ENCODE measurements at regions not wholly inside any gene's neighbourhood (a gene's known extent, or its start where the extent isn't known, plus 50 kb on each side); places are given as distances from the start of the nearest gene placed in this dataset.

DNA sequence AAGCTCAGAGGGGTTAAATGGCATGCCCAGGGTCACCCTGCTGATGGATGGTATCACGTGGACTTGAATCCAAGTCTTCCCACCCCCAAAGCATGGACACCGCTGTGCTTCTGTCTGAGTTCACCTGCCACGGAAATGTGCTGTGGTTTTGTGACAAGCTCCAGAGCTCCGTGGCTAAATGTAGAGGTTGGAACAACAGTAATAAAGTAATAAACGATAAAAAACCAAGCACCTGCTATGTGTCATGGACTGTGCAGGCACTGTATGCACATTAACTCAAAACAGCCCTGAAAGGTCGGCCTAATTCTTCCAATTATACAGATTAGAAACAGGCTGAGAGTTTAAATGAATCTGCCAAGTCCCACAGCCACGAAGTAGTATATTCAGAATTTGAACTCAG is 182.1 kb upstream of the NAV2 start:
- ChIA-PET POLR2A (ENCODE audit: low non-redundant PET) (no interaction called here), CTCF (no interaction called here)
- no TSS peak for BruUV-seq (replicated peaks)
- Histone ChIP-seq H3K27ac (ENCODE audit: low read depth, low read length, poor library complexity, severe bottlenecking) (no peak overlapping the region), H3K4me1 (ENCODE audit: insufficient read depth, low read length, poor library complexity, severe bottlenecking) (no peaks in the 10 kb centered on the region), H3K27me3 (replicated peaks; ENCODE audit: insufficient read depth, low read depth, low read length, poor library complexity) (no peaks in the 10 kb centered on the region), H3K4me3 (ENCODE audit: low read depth, low read length, poor library complexity, severe bottlenecking) (no peak overlapping the region), H3K9me3 (ENCODE audit: low read depth, low read length, poor library complexity, severe bottlenecking) (no peaks in the 10 kb centered on the region), H3K36me3 (ENCODE audit: insufficient read depth, low read length, poor library complexity, severe bottlenecking) (no peaks in the 10 kb centered on the region)
- TF ChIP-seq, protein P1, sequence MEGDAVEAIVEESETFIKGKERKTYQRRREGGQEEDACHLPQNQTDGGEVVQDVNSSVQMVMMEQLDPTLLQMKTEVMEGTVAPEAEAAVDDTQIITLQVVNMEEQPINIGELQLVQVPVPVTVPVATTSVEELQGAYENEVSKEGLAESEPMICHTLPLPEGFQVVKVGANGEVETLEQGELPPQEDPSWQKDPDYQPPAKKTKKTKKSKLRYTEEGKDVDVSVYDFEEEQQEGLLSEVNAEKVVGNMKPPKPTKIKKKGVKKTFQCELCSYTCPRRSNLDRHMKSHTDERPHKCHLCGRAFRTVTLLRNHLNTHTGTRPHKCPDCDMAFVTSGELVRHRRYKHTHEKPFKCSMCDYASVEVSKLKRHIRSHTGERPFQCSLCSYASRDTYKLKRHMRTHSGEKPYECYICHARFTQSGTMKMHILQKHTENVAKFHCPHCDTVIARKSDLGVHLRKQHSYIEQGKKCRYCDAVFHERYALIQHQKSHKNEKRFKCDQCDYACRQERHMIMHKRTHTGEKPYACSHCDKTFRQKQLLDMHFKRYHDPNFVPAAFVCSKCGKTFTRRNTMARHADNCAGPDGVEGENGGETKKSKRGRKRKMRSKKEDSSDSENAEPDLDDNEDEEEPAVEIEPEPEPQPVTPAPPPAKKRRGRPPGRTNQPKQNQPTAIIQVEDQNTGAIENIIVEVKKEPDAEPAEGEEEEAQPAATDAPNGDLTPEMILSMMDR (conservative IDR thresholded peaks at IDR 0.05; ENCODE audit: low read depth, low read length), result no peak
- TF ChIP-seq EZH2 (IDR thresholded peaks at IDR 0.05; ENCODE audit: borderline replicate concordance, low read depth, low read length, poor library complexity, severe bottlenecking), result no peak
- intact Hi-C loops (cut with micrococcal nuclease; ENCODE audit: unreplicated experiment), result no loop called here
- no peak for DNase-seq (ENCODE audit: low spot score)

GRCh38 chr11:19526119-19526518 is 186.5 kb upstream of the NAV2 start:
- TF ChIP-seq EZH2 (IDR thresholded peaks at IDR 0.05; ENCODE audit: borderline replicate concordance, low read depth, low read length, poor library complexity, severe bottlenecking), result no peak
- TF ChIP-seq, protein P1 (conservative IDR thresholded peaks at IDR 0.05; ENCODE audit: low read depth, low read length), result no peak
- Histone ChIP-seq H3K27ac (ENCODE audit: low read depth, low read length, poor library complexity, severe bottlenecking) (no peak overlapping the region), H3K36me3 (ENCODE audit: insufficient read depth, low read length, poor library complexity, severe bottlenecking) (no peaks in the 10 kb centered on the region), H3K9me3 (ENCODE audit: low read depth, low read length, poor library complexity, severe bottlenecking) (no peaks in the 10 kb centered on the region), H3K4me3 (ENCODE audit: low read depth, low read length, poor library complexity, severe bottlenecking) (no peak overlapping the region), H3K4me1 (ENCODE audit: insufficient read depth, low read length, poor library complexity, severe bottlenecking) (no peaks in the 10 kb centered on the region), H3K27me3 (replicated peaks; ENCODE audit: insufficient read depth, low read depth, low read length, poor library complexity) (no peaks in the 10 kb centered on the region)
- intact Hi-C loops (cut with micrococcal nuclease; ENCODE audit: unreplicated experiment), result no loop called here
- BruUV-seq (replicated peaks), result no TSS peak
- ChIA-PET CTCF (no interaction called here), POLR2A (ENCODE audit: low non-redundant PET) (no interaction called here)
- DNase-seq (ENCODE audit: low spot score), result no peak

DNA sequence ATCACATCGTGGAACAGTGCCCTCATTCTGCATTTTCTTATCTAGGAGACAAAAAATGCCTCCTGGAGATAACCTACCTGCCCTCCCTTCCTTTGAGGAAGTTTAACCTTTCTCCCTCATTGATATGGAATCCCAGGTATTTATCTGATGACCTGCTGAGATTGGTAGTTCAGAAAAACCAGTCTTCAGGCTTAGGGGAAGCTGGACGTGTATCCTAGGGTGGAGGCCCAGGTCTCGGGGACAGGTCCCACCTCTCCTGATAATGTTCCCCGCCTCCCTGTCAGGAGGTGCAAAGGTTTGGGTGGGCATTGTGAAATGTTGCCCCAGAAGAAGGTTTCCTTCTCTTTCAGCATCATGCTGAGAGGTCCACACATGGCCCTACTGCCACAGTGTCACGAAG is 186.9 kb upstream of the NAV2 start:
- BruUV-seq (replicated peaks), result no TSS peak
- Histone ChIP-seq H3K4me3 (ENCODE audit: low read depth, low read length, poor library complexity, severe bottlenecking) (no peak overlapping the region), H3K4me1 (ENCODE audit: insufficient read depth, low read length, poor library complexity, severe bottlenecking) (no peaks in the 10 kb centered on the region), H3K27ac (ENCODE audit: low read depth, low read length, poor library complexity, severe bottlenecking) (no peak overlapping the region), H3K9me3 (ENCODE audit: low read depth, low read length, poor library complexity, severe bottlenecking) (no peaks in the 10 kb centered on the region), H3K27me3 (replicated peaks; ENCODE audit: insufficient read depth, low read depth, low read length, poor library complexity) (no peaks in the 10 kb centered on the region), H3K36me3 (ENCODE audit: insufficient read depth, low read length, poor library complexity, severe bottlenecking) (no peaks in the 10 kb centered on the region)
- intact Hi-C loops (cut with micrococcal nuclease; ENCODE audit: unreplicated experiment), result no loop called here
- no peak for DNase-seq (ENCODE audit: low spot score)
- CTCF ChIA-PET, result no interaction called here
- TF ChIP-seq EZH2 (IDR thresholded peaks at IDR 0.05; ENCODE audit: borderline replicate concordance, low read depth, low read length, poor library complexity, severe bottlenecking), result no peak
- TF ChIP-seq, protein P1 (conservative IDR thresholded peaks at IDR 0.05; ENCODE audit: low read depth, low read length), result no peak
- POLR2A ChIA-PET (ENCODE audit: low non-redundant PET), result no interaction called here

Data from A673 (cell line).